GM10248 (cell line): ENCODE measurements at regions not wholly inside any gene's neighbourhood (a gene's known extent, or its start where the extent isn't known, plus 50 kb on each side); places are given as distances from the start of the nearest gene placed in this dataset.

Experiments used
- CTCF ChIA-PET: fragments of 300-600 bp; sonication (Branson Sonifier 250); formaldehyde crosslinking; extraction: SDS; loops from one replicate; lab custom pipeline; 2021; ENCODE audit warnings: antibody characterized with exemption; lab: Yijun Ruan, JAX
- POLR2A ChIA-PET: fragments of 350-650 bp; sonication (Branson Sonifier 250); formaldehyde crosslinking; extraction: SDS; loops from one replicate; lab custom pipeline; 2020; ENCODE audit warnings: antibody characterized with exemption; lab: Yijun Ruan, JAX
- DNase-seq: peaks from one replicate; pipeline ENCODE4 v3.0.0; 2012; ENCODE audit errors: extremely low spot score
- CTCF ChIP-seq: IDR thresholded peaks from 2 replicates; pipeline ENCODE4 v1.5.1; 2012; ENCODE audit warnings: mild to moderate bottlenecking, low read depth; ENCODE audit errors: extremely low read depth, missing control alignments, control extremely low read depth

- POLR2A ChIA-PET = no interaction called here
- no peak for DNase-seq
- TF ChIP-seq CTCF = no peak
- CTCF ChIA-PET = no interaction called here
Observed at GRCh38 chr12:126397071-126397581, 1331.9 kb downstream of the AACS start.

GRCh38 chr12:126397660-126398059, 1332.4 kb downstream of the AACS start:
- POLR2A ChIA-PET = no interaction called here
- CTCF ChIA-PET = no interaction called here
- no peak for TF ChIP-seq CTCF
- no peak for DNase-seq

- ChIA-PET CTCF (no interaction called here), POLR2A (no interaction called here)
- no peak for TF ChIP-seq CTCF
- DNase-seq = no peak
Observed at GRCh38 chr12:126400831-126401230, 1335.6 kb downstream of the AACS start.

GRCh38 chr12:126404293-126404881, 1339.2 kb downstream of the AACS start:
- ChIA-PET POLR2A (no interaction called here), CTCF (no interaction called here)
- DNase-seq = no peak
- no peak for TF ChIP-seq CTCF

GRCh38 chr12:126418400-126418799, 1353.2 kb downstream of the AACS start:
- POLR2A ChIA-PET = no interaction called here
- CTCF ChIA-PET = no interaction called here

GRCh38 chr12:126419131-126419530, 1353.9 kb downstream of the AACS start:
- CTCF ChIA-PET = no interaction called here
- no peak for TF ChIP-seq CTCF
- POLR2A ChIA-PET = no interaction called here
- no peak for DNase-seq

More at GRCh38 chr12:126418400-126418799, 1353.2 kb downstream of the AACS start:
- no peak for TF ChIP-seq CTCF
- DNase-seq = no peak
